ENCODE measurements at regions not wholly inside any gene's neighbourhood (a gene's known extent, or its start where the extent isn't known, plus 50 kb on each side); places are given as distances from the start of the nearest gene placed in this dataset.

- TF ChIP-seq CTCF (IDR thresholded peaks at IDR 0.05) (no peak), POLR2AphosphoS5 (IDR thresholded peaks at IDR 0.05) (no peak)
These were observed 397.6 kb upstream of the GJE1 start for GRCh38 chr6:141735126-141735525.
